MM.1S (cell line): ENCODE measurements at regions not wholly inside any gene's neighbourhood (a gene's known extent, or its start where the extent isn't known, plus 50 kb on each side); places are given as distances from the start of the nearest gene placed in this dataset.

ENCODE experiments used
- CTCF ChIP-seq: fragments of 300-600 bp; sonication (generic); IDR thresholded peaks from 2 replicates; pipeline ENCODE4 v1.5.1; 2016; ENCODE audit warnings: antibody characterized with exemption, low read length, mixed read lengths
- EZH2 ChIP-seq: fragments of 300-600 bp; sonication (generic); optimal IDR thresholded peaks from 2 replicates; pipeline ENCODE3; 2017; ENCODE audit warnings: low read depth, mild to moderate bottlenecking, antibody characterized with exemption, low read length, mixed read lengths
- EZH2phosphoT487 ChIP-seq: fragments of 300-600 bp; sonication (generic); IDR thresholded peaks from 2 replicates; pipeline ENCODE4 v1.6.1; 2018; ENCODE audit warnings: antibody characterized with exemption, low read length

- TF ChIP-seq CTCF = no peak
- TF ChIP-seq EZH2 = no peak
- TF ChIP-seq EZH2phosphoT487 = no peak
Measured at GRCh38 chr3:87158823-87159222, 68.3 kb upstream of the CHMP2B start.
